Ishikawa (cell line): ENCODE measurements at regions not wholly inside any gene's neighbourhood (a gene's known extent, or its start where the extent isn't known, plus 50 kb on each side); places are given as distances from the start of the nearest gene placed in this dataset.

Source experiments
- EP300 ChIP-seq: IDR thresholded peaks from 2 replicates; pipeline ENCODE4 v1.6.1; 2012; ENCODE audit warnings: borderline replicate concordance
- FOXM1 ChIP-seq: IDR thresholded peaks from 2 replicates; pipeline ENCODE4 v1.6.1; 2012; ENCODE audit warnings: low read depth, borderline replicate concordance
- MAX ChIP-seq: IDR thresholded peaks from 2 replicates; pipeline ENCODE4 v1.6.1; 2012
- NFIC ChIP-seq: IDR thresholded peaks from 2 replicates; pipeline ENCODE4 v1.6.1; 2012
- REST ChIP-seq: IDR thresholded peaks from 2 replicates; pipeline ENCODE4 v1.6.1; 2012; ENCODE audit warnings: low read depth, mild to moderate bottlenecking
- TAF1 ChIP-seq: IDR thresholded peaks from 2 replicates; pipeline ENCODE4 v1.6.1; 2012; ENCODE audit warnings: low read depth, mild to moderate bottlenecking
- TCF12 ChIP-seq: IDR thresholded peaks from 2 replicates; pipeline ENCODE4 v1.6.1; 2012; ENCODE audit warnings: low read depth
- USF1 ChIP-seq: IDR thresholded peaks from 2 replicates; pipeline ENCODE4 v1.6.1; 2012

- TF ChIP-seq MAX (no peak), USF1 (no peak), NFIC (no peak), FOXM1 (no peak), TCF12 (no peak), TAF1 (no peak), REST (no peak), EP300 (no peak)
These were observed 82.1 kb upstream of the CYRIA start for GRCh38 chr2:16747689-16748088.
